GM18517 (cell line): ENCODE measurements at regions not wholly inside any gene's neighbourhood (a gene's known extent, or its start where the extent isn't known, plus 50 kb on each side); places are given as distances from the start of the nearest gene placed in this dataset.

Experiments used
- ATAC-seq: cut with Tn5 transposase; IDR thresholded peaks from one replicate; pipeline ENCODE4 v1.9.1; 2021; ENCODE audit warnings: mild to moderate bottlenecking, moderate library complexity; ENCODE audit not compliant: unreplicated experiment

DNA sequence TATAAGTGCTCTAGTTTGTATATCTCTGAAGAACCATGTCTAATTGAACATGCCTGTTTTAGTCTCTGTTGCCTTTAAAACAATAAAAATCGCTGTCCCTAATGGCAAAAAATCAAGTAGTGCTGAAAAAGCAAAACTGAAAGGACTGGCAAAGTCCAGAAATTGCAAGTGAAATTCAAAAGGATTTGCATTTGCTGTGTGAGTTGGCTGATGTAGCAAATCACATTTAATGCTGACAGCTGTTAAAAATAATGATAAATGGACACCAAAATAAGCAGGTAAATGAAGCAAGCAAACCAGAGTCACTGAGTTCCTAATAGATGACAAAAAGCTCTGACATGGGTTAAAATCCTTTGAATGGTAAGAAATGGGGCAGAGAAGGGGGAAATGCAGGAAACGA, 874.1 kb downstream of the GRM8 start:
- peak; percentile 84 for ATAC-seq

DNA sequence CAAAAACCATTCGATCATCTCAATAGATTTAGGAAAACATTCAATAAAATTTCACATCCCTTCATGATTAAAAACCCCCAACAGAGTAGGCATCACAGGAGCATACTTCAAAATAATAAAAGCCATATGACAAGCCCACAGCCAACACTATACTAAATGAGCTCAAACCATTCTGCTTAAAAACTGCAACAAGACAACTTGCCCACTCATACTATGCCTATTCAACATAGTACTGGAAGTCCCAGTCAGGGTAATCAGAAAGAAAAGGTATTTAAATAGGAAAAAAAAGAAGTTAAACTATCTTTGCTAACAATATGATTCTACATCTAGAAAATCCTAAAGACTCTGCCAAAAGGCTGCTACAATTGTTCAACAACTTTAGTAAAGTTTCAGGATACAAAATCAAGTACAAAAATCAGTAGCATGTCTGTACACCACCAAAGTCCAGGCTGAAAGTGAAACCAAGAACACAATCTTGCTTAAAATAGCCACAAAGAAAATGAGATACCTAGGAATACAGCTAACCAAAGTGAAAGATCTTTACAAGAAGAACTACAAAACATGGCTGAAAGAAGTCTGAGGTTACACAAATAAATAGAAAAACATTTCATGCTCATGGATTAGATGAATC, 882.6 kb downstream of the GRM8 start:
- peak; percentile 57 for ATAC-seq

DNA sequence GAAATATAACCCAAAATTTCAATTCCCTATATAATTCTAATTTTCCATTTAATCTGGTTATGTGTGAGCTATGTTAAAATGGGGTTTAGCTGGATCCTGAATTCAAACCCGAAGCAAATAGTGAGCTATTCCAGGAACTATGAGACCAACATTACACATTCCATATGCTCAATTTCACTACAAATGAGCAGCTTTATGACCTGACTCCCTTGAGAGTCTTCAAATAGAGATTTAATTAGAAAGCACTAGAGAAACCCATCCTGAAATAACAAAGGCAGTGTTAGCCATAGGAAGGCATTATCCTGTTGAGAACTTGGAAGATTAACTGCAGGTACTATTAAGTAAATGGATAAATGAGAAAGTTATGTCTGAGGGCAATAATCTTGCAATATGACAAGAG, 890.0 kb downstream of the GRM8 start:
- no peak for ATAC-seq

DNA sequence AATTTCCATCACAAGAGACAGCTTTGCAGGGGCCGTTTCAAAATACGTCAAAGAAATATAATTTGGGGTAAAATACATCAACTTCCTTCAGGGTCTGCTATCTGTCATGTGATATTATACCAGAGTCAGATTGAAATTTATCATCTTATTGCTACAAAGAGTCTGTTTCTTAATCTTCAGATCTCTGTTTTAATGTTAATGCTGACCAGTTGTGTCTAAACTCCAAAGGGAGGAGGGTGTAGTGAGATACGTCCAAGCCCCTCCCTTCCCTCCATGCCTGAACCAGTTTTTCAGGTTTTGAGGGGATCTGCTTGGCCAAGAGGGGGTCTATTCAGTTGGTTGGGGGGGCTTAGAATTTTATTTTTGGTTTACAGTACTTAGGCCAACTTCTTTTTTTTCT, 891.6 kb downstream of the GRM8 start:
- no peak for ATAC-seq

DNA sequence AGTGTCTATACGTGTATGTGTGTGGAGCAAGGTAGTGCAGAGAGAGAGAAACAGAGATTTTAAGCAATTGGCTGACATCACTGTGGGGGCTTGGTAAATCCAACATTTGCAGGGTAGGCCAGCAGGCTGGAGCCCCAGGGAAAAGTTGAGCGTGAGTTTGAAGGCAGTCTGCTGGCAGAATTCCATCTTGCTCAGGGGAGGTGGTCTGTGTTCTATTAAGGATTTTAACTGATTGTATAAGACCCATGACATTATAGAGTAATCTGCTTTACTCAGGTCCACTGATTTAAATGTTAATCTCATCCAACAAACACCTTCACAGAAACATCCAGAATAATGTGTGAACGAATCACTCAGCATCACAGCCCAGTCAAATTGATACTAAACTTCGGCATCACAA, 912.9 kb downstream of the GRM8 start:
- no peak for ATAC-seq

DNA sequence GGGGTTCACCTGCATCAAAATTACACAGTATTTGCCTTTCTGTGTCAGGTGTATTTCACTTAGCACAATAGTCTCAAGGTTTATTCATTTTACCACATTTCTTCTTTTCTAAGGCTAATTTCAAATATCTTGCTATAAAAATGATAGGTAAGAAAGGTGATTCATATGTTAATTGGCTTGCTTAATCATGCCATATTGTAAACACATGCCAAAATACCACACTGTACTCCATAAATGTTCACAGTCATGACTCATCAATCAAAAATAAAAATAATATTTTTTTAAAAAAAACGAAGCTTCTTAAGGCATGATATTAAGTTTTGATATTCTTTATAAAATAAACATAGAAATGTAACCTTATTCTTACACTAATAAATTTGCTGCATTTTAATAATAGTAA, 947.1 kb downstream of the GRM8 start:
- no peak for ATAC-seq

DNA sequence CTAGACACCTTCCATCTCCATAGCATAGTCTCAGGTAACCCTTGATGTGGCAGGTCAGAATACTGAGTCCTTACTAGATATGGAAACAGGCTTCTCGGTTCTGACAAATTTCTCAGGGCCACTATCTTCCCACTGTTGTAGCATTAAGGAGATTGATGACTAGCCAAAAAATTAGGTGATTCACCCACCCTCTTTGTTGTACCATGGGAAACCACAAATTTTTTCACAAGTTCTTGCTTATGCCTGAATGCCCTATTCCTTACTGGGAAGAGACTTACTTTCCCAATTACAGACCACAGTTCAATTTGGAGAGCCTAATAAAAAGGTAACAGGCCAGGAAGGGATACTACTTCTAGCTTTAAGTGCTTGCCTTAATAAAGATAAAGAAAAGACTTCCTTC, 948.8 kb downstream of the GRM8 start:
- no peak for ATAC-seq

DNA sequence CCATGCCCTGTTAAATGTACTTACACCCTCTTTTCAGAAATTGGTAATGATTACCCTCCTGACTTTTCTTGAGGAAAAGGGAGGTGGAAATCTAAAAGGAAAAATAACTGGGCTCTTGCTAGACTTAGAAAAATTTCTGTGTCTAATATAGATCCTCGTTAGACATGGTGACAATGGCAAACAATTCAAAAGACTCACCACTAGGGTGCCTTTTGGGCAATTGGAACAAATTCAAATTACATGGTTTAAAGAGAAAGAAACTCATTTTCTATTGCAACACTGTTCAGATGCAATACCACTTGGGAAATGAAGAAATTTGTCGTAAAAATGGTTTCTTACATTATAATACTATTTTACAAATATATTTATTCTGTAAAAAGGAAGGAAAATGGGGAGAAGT, 950.1 kb downstream of the GRM8 start:
- ATAC-seq, result no peak

DNA sequence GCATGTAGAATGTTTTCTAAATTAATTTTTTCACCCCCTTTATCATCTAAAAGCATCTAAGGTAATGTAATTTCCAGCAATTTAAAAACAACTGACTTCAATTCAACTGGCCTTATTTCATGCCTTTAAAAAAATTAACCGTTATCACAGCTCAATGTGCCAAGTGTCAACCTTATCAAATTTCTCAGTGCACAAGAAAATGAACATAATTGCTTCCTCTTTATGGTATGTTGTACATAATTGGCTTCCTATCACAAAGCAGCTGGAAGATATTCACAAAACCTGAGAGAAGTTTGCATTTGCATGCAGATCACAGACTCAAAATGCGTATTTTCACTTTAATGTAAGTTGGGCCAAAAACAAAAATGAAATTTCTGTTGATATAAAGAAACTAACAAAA, 966.4 kb downstream of the GRM8 start:
- no peak for ATAC-seq

DNA sequence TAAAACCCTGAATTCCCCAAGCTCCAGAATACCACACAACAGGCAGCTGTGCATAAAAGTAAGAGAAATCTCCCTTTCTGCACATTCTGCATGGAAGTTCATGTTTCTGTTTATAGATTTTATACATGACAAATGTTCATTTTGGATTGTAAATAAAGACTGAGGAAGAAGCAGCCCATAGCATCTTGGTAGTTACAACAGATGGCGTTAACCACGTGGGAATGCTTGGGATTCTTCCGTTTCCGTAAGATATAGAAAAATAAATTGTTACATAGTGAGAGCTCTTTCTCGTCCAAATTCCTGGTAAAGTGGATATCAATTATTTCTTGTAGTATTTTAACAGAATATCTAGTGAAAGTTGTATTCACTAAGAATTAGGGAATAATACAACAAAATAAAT, 1016.5 kb downstream of the GRM8 start:
- no peak for ATAC-seq

DNA sequence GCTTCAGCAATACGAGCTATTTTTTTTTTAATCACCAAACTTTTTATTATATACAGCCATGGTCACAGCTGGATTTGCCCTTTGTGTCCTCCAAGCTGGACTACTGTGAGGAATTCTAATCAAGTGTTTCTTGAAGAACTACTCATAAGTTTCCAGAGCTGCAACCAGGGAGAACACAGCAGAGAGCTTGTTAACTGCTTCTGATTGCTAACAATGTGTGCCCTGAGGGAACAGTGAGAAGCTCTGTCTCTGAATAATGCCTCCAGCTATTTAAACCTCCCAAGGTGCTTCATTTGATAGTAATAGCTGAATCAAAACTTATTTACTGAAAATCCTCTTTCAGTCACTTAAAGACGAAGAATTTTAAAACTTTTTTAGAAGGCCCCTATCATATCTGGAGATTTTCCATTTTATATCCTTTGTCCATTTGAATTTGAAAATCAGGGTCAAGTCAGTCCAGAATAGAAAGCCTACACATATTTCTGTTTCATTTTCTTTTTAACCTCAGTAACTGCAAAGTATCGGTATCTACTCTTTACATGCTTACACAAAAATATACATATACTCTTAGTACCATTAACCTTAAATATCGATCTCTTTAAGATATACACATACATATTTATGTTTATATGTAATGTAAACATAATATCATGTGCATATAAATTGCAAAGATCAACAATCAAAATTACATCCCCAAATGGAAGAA, 1024.2 kb downstream of the GRM8 start:
- ATAC-seq, result no peak

DNA sequence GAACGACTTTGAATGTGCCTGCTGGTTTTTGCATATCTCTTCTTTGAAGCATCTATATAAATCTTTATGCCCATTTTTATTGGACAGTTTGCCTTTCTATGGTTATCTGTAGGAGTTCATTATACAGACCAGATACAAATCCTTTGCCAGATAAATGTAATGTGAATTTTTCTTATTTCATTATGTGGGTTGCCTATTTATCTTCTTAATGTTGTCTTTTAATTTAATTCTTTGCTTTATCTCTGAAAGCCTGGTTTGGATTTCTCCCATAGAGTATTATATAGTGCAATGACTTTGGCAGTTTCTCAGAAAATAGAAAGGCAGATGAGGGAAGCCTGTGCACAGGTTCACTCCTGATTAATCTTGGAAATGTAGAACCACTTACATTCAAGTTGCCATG, 1025.1 kb downstream of the GRM8 start:
- ATAC-seq, result no peak

DNA sequence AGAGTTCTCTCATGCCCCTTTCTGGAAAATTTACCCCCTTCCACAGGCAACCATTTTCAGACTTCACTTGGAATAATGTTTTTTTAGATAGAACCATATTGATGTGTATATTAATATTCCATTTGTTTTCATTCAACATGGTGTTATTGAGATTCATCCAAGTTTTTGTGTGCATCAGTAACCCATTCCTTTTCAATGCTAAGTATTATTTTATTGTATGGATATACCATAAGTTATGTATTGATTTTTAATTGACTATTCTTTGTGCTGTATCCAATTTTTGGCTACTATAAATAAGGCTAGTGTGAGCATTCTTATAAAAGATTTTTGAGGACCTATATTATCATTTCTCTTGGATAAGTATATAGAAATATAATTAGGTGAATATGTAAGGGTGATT, 1025.7 kb downstream of the GRM8 start:
- ATAC-seq, result no peak

DNA sequence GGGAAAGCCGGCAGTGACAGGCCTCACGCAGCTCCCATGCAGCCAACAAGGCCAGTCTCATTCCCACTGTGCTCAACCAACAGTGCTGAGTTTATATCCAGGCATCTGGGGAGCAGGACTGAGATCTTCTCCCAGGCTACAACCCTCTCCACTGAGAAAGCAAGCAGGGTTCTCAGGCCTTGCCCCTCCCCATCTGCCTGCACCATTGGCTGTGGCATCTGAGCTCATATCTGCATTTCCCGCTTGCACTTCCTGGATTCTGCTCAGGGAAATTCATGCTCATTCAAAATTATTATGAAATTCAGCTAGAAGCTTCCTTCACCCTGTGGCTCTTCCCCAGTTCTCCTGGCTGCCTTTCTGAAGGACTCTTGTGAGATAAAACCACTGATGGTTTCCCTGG, 1029.0 kb downstream of the GRM8 start:
- no peak for ATAC-seq

DNA sequence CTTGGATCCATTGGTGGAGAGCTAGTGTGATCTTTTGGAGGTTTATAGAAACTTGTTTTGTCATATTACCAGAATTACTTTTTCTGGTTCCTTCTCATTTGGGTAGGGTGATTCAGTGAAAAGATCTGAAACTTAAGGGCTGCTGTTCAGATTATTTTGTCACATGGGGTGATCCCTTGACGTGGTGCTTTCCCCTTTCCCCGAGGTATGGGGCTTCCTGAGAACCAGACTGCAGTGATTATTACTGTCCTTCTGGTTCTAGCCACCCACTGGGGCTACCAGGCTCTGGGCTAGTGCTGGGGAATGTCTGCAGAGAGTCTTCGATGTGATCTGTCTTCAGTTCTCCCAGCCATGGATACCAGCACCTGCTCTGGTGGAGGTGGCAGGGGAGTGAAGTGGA, 1030.0 kb downstream of the GRM8 start:
- ATAC-seq, result no peak

DNA sequence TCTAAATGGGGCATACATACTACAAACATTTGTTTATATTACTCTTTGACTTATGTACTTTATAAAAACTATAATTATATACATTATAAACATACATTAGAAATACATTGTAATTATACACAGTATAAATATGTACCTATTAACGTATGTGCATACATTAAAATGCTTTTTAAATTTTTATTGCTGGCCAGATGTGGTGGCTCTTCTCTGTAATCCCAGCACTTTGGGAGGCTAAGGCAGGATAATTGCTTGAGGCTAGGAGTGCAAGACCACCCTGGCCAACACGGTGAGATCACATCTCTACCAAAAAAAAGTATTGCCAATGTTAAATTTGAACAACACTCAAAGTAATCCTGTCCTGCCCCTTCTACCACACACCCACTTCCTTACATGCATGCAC, 1037.0 kb downstream of the GRM8 start:
- no peak for ATAC-seq

DNA sequence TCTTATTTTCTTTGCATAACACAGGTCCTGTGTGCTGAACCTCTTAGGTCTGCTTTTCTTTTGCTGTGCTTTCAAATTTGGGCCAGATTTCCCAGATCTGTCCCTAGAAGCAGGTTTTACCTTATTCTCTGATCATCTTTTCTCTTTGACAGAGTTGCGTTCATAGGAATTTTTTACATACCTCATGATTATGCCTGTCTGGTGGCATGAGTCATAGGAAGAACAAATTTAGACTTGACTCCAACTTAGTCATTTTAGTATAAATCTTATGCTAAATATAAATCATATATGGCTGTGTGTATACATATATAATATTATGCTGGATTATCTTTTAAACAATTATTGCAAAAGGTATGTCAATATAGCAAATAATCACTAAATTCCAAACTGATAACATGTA, 1038.9 kb downstream of the GRM8 start:
- no peak for ATAC-seq

DNA sequence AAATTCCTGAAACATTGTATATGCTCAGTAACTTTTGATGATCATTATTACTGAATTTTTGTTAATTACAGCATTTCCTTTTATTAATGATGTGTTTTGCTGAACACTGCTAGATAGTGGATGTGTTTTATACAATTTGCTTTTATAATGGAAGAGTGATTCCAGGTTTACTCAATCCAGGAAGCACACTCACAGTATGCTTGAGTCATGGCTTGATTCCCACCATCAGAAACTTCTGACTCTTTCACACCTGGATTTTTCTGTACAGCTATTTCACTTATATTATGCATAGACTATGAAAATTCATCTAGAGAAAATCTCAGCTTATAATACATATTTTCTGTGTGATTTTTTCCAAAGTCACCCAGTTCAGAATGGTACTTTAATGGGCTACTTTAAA, 1040.9 kb downstream of the GRM8 start:
- no peak for ATAC-seq

DNA sequence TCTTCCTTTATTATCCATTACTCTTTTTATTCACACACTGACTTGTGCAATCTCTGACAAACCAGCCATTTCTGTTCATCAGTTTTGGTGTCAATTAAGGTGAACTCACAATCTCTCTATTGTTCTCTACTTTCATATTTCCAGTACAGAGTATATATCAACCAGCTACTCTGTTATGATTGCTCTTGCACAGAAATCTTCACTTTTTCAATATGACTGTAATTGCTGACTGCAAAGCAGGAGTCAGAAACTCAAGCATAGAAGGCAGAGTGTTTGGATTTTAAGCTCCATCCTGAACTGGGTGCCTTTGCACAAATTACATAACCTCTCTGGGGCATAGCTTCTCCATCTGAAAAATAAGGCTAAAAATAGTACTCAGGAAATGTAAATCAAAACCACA, 1042.0 kb downstream of the GRM8 start:
- peak; percentile 66 for ATAC-seq

DNA sequence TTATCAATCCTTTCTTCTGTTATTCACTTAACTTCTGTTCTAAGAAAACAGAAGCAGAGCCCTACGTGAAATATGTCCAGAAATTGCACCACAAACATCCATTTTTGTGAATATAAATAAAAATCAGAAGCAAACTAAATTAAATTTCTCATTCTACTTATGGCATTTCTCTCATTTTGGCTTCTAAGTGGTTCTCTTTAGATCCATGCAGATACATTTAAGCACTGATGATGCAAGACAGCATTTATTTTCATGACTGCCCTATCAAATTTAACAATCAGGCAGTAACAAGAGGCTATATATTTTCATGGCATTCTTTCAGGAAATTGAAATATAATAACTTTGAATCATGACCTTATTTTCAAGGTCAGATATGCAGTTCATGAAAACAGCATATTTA, 1049.6 kb downstream of the GRM8 start:
- no peak for ATAC-seq

DNA sequence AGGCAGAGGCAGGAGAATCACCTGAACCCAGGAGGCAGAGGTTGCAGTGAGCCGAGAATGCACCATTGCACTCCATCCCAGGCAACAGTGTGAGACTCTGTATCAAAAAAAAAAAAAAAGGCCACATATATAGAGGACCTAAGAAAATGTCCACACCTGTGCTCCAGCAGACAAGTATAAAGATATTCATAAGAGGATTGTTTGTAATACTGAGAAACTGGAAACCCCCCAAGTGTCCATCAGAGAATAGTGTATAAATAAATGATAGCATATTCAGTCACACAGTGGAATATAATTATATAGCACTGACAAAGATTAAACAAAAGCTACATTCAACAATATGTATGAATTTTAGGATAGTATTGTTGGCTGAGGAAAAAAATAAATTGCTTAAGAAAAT, 1050.6 kb downstream of the GRM8 start:
- no peak for ATAC-seq

DNA sequence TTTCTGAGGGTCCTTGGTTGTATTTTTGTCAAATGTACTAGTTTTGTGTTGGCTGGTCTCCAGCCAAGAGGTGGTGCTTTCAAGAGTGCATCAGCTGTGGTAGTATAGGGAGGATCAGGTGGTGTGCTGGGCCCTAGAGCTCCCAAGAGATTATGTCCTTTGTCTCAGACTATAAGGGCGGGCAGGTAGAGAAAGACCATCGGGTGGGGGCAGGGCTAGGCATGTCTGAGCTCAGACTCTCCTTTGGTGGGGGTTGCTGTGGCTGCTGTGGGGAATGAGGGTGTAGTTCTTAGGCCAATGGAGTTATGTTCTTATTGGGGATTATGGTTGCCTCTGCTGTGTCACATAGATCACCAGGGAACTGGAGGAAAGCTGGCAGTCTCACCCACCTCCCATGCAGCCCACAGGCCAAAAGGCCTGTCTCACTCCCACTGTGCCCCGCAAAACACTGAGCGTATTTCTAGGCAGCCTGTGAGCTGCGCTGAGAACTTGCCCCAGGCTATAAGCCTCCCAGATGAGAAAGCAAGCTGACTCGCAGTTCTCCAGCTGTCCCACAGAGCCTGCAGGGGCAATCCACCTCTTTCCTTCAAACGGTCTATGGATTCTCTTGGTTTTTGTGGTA, 1066.7 kb downstream of the GRM8 start:
- no peak for ATAC-seq

DNA sequence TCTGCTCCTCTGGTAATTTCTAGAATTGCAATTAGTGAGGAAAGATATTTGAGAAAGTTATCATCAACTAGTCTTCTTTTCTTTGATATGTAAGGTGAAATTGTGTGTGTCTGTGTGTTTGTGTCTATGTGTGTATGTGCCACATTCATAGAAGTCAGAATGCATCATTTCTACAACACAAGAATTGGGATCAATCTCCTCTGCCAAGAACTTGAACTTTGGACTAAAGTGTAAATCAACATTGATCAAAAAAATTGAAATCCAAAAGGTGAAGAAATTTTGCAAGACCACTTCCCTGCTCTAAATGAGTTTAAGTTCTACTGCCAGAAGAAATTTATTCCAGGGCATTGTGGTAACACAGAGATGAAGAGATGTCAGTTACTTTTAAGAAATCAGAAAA, 1072.8 kb downstream of the GRM8 start:
- ATAC-seq, result no peak
